Fibroblast of pulmonary artery (primary cell): ENCODE measurements at regions not wholly inside any gene's neighbourhood (a gene's known extent, or its start where the extent isn't known, plus 50 kb on each side); places are given as distances from the start of the nearest gene placed in this dataset.

Experiments
- DNase-seq: peaks from one replicate; pipeline ENCODE4 v3.0.0-alpha.2; 2010; ENCODE audit warnings: low read depth
- H3K4me3 ChIP-seq: replicated peaks from 2 replicates; pipeline ENCODE4 v1.5.1; 2011; ENCODE audit warnings: low read depth, mild to moderate bottlenecking, control low read depth, low read length, moderate library complexity
- TF ChIP-seq, protein P1 (sequence below): IDR thresholded peaks from 2 replicates; pipeline ENCODE4 v1.5.1; 2011; ENCODE audit warnings: mild to moderate bottlenecking, control low read depth, low read length, inconsistent platforms; ENCODE audit errors: missing control alignments

DNA sequence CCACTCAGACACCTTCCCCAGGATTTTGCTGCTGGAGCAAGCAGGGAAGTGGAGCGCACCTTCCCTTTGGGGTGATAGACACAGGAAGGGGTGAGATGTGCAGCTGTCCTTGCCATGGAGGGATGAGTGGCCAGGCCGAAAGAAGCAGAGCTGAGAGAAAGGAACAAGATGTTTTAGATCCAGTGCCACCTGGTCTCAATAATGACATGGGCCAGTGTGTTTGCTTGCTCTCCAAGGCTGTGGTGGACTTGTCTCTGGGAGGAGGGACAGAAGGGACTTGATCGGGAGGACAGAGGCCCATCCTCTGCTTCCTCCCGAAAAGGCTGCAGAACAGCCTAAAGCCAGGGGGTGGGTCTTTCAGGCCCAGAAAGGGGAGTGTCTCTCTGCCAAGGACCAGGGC lies 61.7 kb upstream of the CCDC167 start:
- TF ChIP-seq, protein P1, sequence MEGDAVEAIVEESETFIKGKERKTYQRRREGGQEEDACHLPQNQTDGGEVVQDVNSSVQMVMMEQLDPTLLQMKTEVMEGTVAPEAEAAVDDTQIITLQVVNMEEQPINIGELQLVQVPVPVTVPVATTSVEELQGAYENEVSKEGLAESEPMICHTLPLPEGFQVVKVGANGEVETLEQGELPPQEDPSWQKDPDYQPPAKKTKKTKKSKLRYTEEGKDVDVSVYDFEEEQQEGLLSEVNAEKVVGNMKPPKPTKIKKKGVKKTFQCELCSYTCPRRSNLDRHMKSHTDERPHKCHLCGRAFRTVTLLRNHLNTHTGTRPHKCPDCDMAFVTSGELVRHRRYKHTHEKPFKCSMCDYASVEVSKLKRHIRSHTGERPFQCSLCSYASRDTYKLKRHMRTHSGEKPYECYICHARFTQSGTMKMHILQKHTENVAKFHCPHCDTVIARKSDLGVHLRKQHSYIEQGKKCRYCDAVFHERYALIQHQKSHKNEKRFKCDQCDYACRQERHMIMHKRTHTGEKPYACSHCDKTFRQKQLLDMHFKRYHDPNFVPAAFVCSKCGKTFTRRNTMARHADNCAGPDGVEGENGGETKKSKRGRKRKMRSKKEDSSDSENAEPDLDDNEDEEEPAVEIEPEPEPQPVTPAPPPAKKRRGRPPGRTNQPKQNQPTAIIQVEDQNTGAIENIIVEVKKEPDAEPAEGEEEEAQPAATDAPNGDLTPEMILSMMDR, result no peak
- no peak for DNase-seq
- no peak overlapping the region for H3K4me3 ChIP-seq

DNA sequence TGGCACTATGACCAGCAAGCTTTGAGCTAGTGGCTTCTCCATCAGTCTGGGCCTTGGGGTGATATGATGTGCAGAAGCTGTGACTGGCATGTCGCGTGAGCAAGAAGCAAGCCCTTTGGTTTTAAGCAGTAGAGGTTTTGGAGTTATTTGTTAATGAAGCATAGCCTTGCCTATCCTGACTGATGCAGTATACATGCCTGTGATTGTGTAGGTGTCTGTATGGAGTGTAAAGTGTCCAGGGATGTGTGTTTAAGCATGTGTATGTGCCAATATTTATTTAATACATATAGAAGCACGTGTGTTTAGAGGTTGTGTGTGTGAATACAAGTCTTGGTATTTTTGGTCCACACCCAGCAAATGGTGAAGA lies 61.0 kb upstream of the CCDC167 start:
- no peak overlapping the region for H3K4me3 ChIP-seq
- DNase-seq, result no peak
- TF ChIP-seq, protein P1, result no peak

DNA sequence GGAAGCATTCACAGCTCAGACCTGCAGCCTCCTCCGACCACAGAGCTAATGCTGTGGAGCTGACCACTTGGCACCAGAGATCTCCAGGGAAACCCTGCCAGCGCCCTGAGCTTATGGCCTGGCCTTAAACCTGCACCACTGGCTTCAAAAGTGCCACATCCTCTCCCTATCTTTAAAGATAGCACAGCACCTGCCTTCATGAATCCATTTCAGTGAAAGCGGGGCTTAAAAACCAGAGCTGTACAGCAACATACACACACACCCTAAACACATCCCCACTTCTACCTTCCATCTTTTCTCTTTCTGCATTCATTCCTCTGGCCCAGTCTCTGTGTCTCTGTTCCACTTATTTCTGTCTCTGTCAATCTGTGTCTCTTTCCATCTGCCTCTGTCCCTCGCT lies 59.8 kb upstream of the CCDC167 start:
- TF ChIP-seq, protein P1, result no peak
- no peak for DNase-seq
- H3K4me3 ChIP-seq, result no peak overlapping the region

DNA sequence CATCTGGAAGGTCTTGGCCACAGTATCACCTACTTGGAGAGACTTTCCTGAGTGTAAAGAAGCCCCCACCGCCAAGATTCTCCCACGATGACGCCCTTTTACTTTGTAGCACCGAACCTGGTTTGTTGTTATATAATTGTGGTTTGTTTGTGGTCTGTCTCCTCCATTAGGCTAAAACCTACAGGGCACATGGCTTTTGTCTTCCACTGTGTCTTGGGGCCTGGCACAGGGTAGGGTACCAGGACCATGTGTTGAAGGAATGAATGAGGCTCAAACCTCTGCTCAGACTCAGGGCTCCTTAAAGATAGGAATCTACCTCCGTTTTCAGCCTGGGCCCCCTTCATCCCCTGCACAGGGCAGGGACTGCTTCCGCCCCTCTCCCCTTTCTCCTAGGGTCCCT lies 59.4 kb upstream of the CCDC167 start:
- DNase-seq, result no peak
- H3K4me3 ChIP-seq, result no peak overlapping the region
- TF ChIP-seq, protein P1, result no peak

DNA sequence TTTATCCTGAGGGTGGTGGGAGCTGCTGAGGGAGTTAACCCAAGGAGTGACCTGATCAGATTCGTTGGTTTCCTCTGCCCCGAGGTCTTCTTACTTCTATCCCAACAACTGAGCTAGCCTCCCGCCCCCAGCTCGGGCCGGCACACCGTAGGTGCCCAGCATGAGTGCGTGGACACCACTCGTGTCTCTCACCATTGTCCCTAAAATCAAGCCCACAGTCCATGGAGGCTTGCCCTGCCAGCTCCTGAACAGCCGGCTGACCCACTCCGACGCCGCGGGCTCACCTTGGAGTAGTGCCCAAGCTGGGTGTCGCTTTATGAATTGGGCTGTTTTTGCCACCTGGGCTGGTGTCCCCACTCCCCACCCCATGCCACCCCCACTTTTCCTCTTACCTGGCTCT lies 59.0 kb upstream of the CCDC167 start:
- DNase-seq, result no peak
- TF ChIP-seq, protein P1, result no peak
- H3K4me3 ChIP-seq, result no peak overlapping the region

DNA sequence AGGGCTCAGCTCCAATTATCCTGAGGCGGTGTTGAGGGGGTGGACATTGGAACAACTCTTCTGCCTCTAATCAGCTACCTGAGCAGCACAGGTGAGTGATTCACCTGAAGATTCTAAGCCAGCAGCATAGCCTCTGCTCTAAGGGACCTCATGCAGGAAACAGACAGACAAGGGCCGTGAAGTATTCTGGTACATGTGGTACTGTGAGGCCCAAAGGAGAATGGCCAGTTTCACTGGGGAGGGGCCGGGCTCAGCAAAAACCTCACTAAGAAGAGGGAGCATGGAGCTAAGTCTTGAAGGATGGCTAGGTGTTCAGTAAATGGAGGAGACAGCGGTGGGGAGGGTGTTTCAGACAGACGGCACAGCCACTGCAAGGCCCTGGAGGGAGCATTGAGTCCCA lies 58.5 kb upstream of the CCDC167 start:
- DNase-seq, result no peak
- H3K4me3 ChIP-seq, result no peak overlapping the region
- TF ChIP-seq, protein P1, result no peak

DNA sequence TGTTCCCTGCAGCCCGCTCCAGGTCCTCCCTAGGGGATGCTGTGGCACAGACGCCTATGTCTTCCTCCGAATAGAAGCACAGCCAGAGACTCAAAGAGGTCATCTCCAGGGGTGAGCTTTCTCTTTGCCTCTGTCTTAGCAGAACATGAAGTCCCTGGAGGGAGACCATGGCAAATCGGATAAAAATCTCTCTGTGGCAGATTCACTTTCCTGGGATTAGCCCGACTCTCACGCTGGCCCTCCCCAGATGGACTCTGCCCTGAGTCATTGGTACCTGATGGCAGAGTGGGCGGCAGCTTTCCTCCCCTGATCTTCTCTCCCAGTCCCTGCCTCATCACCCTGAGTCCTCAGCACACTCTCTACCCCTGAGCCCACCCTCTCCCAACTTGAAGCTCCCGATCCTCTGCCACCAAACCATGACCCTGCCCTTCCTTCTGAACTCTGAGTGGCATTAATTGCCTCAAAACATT lies 58.0 kb upstream of the CCDC167 start:
- H3K4me3 ChIP-seq, result no peak overlapping the region
- no peak for DNase-seq
- TF ChIP-seq, protein P1, result no peak
